CD4-positive, CD25-positive, alpha-beta regulatory T cell (primary cell): ENCODE measurements at regions not wholly inside any gene's neighbourhood (a gene's known extent, or its start where the extent isn't known, plus 50 kb on each side); places are given as distances from the start of the nearest gene placed in this dataset.

Experiments used
- ATAC-seq, 2 donors: fragments of 150-1000 bp; cut with Tn5 transposase; one replicate each; pipeline ENCODE4 v1.10.0; 2021; ENCODE audit warnings: low read depth in 2 of 2, moderate number of reproducible peaks in 2 of 2, moderate library complexity in 1 of 2
- DNase-seq, 3 donors: peaks; one replicate each; pipeline versions ENCODE4 v3.0.0 to v3.0.0-alpha.2; 2012 to 2022; ENCODE audit warnings: mixed read lengths in 1 of 3
- H3K27ac ChIP-seq: one replicate; pipeline ENCODE4 v1.7.0; 2013; ENCODE audit warnings: mild to moderate bottlenecking, low read length; ENCODE audit not compliant: insufficient read depth, poor library complexity, severe bottlenecking
- H3K27me3 ChIP-seq: one replicate; pipeline ENCODE4 v1.7.0; 2013; ENCODE audit warnings: low read length; ENCODE audit not compliant: control insufficient read depth, insufficient read depth
- H3K36me3 ChIP-seq: one replicate; pipeline ENCODE4 v1.7.0; 2013; ENCODE audit warnings: mild to moderate bottlenecking, low read length, moderate library complexity; ENCODE audit not compliant: control insufficient read depth, insufficient read depth
- H3K4me1 ChIP-seq: 2 replicates; pipeline ENCODE4 v1.7.0; 2013; ENCODE audit warnings: mild to moderate bottlenecking, low read length; ENCODE audit not compliant: insufficient read depth, control insufficient read depth, poor library complexity, severe bottlenecking
- H3K4me3 ChIP-seq: one replicate; pipeline ENCODE4 v1.7.0; 2013; ENCODE audit warnings: low read depth, mild to moderate bottlenecking, low read length, moderate library complexity
- H3K9me3 ChIP-seq, 2 experiments: 1 replicate in 1 of 2; 2 replicates in 1 of 2; pipeline ENCODE4 v1.7.0; 2013; ENCODE audit warnings: low read length in 2 of 2, mild to moderate bottlenecking in 1 of 2, moderate library complexity in 1 of 2; ENCODE audit not compliant: control insufficient read depth in 2 of 2
- H3K27ac Mint-ChIP-seq, 3 donors: one replicate each; pipeline ENCODE4 v1.8.0; 2020 to 2022; ENCODE audit warnings: mild to moderate bottlenecking in 3 of 3, mixed read lengths in 3 of 3, moderate library complexity in 2 of 3
- H3K27me3 Mint-ChIP-seq: one replicate; pipeline ENCODE4 v1.8.0; 2022; ENCODE audit warnings: mild to moderate bottlenecking, mixed read lengths
- H3K36me3 Mint-ChIP-seq: one replicate; pipeline ENCODE4 v1.8.0; 2020; ENCODE audit warnings: mixed read lengths
- H3K4me1 Mint-ChIP-seq, 4 donors: one replicate each; pipeline ENCODE4 v1.8.0; 2020 to 2022; ENCODE audit warnings: mixed read lengths in 4 of 4, mild to moderate bottlenecking in 1 of 4
- H3K4me3 Mint-ChIP-seq, 4 donors: one replicate each; pipeline ENCODE4 v1.8.0; 2020 to 2022; ENCODE audit warnings: mild to moderate bottlenecking in 4 of 4, mixed read lengths in 4 of 4, moderate library complexity in 3 of 4
- H3K9me3 Mint-ChIP-seq, 7 donors: one replicate each; pipeline ENCODE4 v1.8.0; 2020 to 2022; ENCODE audit warnings: mixed read lengths in 7 of 7, mild to moderate bottlenecking in 3 of 7, moderate library complexity in 2 of 7

DNA sequence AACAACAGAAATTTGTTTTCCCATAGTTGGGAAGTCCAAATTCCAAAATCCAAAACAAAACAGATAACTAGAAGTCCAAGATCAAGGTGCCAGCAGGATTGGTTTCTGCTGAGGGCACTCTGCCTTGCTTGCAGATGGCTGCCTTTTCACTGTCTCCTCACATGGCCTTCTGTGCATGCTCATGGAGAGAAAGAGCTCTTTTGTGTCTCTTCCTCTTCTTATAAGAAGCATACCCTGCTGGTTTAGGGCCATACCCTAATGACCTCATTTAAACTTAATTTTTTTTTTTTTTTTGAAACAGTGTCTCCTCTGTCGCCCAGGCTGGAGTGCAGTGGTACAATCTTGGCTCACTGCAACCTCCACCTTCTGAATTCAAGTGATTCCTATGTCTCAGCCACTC, 1974.1 kb upstream of the PCDH20 start:
- ATAC-seq (no peak), DNase-seq (no peak)
- Mint-ChIP-seq H3K27ac (no peak overlapping the region), H3K4me1 (no peaks in the 10 kb centered on the region), H3K9me3 (peaks cover 0 to 17% (median 4%) of the 10 kb centered on the region in 7 donors), H3K4me3 (no peak overlapping the region), H3K27me3 (no peaks in the 10 kb centered on the region), H3K36me3 (no peaks in the 10 kb centered on the region)
- Histone ChIP-seq H3K27me3 (no peaks in the 10 kb centered on the region), H3K9me3 (peaks cover 0 to 6% of the 10 kb centered on the region in 2 experiments), H3K4me3 (no peak overlapping the region), H3K27ac (no peak overlapping the region), H3K4me1 (no peaks in the 10 kb centered on the region), H3K36me3 (no peaks in the 10 kb centered on the region)

DNA sequence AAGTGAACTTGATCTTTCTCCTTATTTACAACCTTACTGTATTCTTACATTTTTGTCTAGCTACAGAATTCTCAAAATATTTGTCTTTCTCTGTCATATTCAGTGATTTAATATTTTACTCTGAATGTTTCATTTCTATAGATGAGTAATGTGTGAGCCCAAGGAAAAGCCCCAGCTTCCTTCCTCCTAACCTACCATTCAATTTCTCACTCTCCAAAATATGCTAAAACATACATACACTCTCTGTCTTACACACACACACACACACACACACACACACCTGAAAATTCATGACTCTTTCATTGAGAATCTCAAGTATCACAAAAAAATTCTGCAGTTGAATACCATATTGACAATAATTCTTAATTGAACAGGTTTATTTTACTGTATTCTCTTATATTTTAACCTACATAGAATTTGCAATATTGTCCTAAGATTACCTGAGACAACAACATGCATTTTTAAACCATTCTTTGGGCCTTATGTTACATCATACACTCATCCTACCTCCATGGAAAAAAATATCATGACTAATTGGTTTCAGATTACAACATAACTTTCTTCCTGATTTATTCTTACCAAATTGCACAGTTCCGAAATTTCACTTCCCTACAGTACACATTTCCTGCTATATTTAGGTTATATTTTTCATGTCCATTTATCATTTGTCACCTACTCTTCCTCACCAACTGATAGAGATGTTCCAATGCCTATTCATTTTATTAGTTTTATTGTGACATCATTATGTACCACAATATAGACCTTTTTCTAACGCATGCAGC, 1965.6 kb upstream of the PCDH20 start:
- H3K27ac ChIP-seq: no peak overlapping the region
- H3K27ac Mint-ChIP-seq: no peak overlapping the region
- no peaks in the 10 kb centered on the region for H3K36me3 Mint-ChIP-seq
- H3K4me3 Mint-ChIP-seq: no peak overlapping the region
- no peak for ATAC-seq
- H3K27me3 Mint-ChIP-seq: no peaks in the 10 kb centered on the region
- H3K4me1 ChIP-seq: no peaks in the 10 kb centered on the region
- no peaks in the 10 kb centered on the region for H3K36me3 ChIP-seq
- H3K4me3 ChIP-seq: no peak overlapping the region
- H3K4me1 Mint-ChIP-seq: no peaks in the 10 kb centered on the region
- no peaks in the 10 kb centered on the region for H3K27me3 ChIP-seq
- H3K9me3 ChIP-seq: peaks cover 0 to 6% of the 10 kb centered on the region in 2 experiments
- peaks cover 0 to 27% (median 11%) of the 10 kb centered on the region in 7 donors for H3K9me3 Mint-ChIP-seq
- DNase-seq: no peak

DNA sequence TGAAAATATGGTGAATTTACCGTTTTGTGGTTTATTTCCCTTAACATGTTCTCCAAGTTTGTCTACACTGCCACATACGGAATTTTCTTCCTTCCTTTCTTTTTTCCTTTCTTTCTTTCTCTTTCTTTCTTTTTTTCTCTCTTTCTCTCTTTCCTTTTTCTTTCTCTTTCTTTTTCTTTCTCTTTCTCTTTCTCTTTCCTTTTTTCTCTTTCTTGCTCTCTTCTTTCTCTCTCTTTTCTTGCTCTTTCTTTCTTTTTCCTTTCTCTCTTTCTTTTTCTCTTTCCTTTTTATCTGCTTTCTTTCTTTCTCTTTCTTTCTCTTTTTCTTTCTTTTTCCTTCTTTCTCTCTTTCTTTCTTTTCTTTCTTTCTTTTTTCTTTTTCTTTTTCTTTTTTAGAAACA, 1962.3 kb upstream of the PCDH20 start:
- Mint-ChIP-seq H3K4me1 (no peaks in the 10 kb centered on the region), H3K4me3 (no peak overlapping the region), H3K27ac (peak overlapping the region in 1 of 3 donors; percentile 45), H3K36me3 (no peaks in the 10 kb centered on the region), H3K9me3 (peaks cover 0 to 23% (median 7%) of the 10 kb centered on the region in 7 donors), H3K27me3 (no peaks in the 10 kb centered on the region)
- no peak overlapping the region for H3K4me3 ChIP-seq
- H3K4me1 ChIP-seq: no peaks in the 10 kb centered on the region
- ATAC-seq (no peak), DNase-seq (no peak)
- no peaks in the 10 kb centered on the region for H3K27me3 ChIP-seq
- H3K9me3 ChIP-seq: no peaks in the 10 kb centered on the region
- H3K27ac ChIP-seq: no peak overlapping the region
- no peaks in the 10 kb centered on the region for H3K36me3 ChIP-seq

DNA sequence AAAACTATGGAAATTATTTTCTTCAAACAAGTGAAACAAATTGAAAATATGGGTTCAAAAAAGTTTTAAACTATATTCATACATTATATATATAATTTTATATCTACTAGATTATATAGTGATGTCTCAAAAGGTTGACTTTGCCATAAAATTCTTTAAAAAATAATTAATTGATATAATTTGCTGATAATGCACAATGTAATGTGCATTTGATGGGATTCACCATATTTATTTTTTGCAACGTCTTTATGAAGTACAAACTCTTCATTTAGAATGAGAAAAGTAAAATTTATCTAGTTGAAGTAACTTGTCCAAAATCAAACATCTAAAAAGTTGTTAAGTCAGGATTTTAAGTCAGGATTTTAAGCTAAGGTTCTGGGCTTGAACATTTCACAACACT, 1954.5 kb upstream of the PCDH20 start:
- H3K4me3 Mint-ChIP-seq: no peak overlapping the region
- H3K36me3 Mint-ChIP-seq: no peaks in the 10 kb centered on the region
- H3K27me3 Mint-ChIP-seq: no peaks in the 10 kb centered on the region

DNA sequence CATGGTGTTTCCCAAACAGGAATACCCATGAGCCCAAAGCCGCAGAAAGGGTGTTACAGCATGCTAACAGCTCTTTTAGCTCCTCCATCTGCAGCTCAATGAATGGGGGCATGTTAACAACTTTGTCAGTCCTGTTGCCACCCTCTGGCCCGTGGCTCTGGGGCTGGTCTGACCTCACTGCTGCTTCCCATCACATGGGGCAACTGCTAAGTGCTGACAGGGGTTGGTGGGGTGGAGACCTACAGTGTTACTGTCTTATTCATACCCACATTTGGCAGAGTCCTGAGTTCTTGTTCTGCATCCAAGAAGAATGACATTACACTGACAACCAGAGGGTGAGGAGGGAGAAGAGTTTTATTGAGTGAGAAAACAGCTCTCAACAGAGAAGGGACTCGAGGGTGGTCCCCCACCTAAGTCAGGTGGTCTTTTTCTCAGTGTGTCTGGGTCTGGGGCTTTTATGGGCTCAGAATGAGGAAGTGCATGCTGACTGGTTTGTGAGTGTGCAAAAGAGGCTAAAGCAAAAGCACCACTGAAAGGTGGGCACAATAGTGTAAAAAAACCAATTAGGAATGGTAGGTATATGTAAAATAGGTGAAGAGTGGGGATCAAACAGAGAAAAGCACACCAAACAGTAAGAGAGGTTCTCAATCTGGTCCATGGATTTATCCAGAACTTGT, 1952.0 kb upstream of the PCDH20 start:
- no peak overlapping the region for H3K4me3 Mint-ChIP-seq
- H3K9me3 Mint-ChIP-seq: peaks cover 0 to 21% (median 2%) of the 10 kb centered on the region in 7 donors
- DNase-seq (no peak), ATAC-seq (no peak)
- no peaks in the 10 kb centered on the region for H3K27me3 Mint-ChIP-seq
- Histone ChIP-seq H3K27me3 (no peaks in the 10 kb centered on the region), H3K4me1 (no peaks in the 10 kb centered on the region), H3K27ac (no peak overlapping the region), H3K36me3 (no peaks in the 10 kb centered on the region), H3K4me3 (no peak overlapping the region), H3K9me3 (peaks cover 0 to 4% of the 10 kb centered on the region in 2 experiments)
- no peaks in the 10 kb centered on the region for H3K4me1 Mint-ChIP-seq
- no peak overlapping the region for H3K27ac Mint-ChIP-seq
- no peaks in the 10 kb centered on the region for H3K36me3 Mint-ChIP-seq

More for the DNA sequence above, 1954.5 kb upstream of the PCDH20 start:
- DNase-seq (no peak), ATAC-seq (no peak)
- Histone ChIP-seq H3K36me3 (no peaks in the 10 kb centered on the region), H3K27ac (no peak overlapping the region), H3K4me1 (no peaks in the 10 kb centered on the region), H3K4me3 (no peak overlapping the region), H3K27me3 (no peaks in the 10 kb centered on the region), H3K9me3 (peaks cover 0 to 4% of the 10 kb centered on the region in 2 experiments)
- Mint-ChIP-seq H3K27ac (no peak overlapping the region), H3K9me3 (peaks cover 0 to 26% (median 5%) of the 10 kb centered on the region in 7 donors), H3K4me1 (no peaks in the 10 kb centered on the region)

DNA sequence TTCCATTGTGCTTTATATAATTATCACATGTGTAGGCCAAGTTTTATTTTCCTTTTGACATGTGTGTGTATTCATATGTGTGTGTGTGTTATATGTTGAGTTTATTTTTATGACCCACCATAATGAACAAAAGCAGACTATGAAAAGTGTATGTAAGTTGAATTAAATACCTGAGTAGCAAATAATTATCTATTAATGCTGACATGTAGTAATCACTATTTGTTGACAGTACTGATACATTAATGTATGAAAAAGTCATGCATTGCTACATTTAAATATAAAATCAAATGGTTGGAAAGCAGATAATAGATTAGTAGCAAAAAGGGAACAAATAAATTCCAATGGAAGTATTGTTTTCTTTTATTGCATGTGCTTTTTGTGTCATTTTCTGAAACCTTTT, 1948.5 kb upstream of the PCDH20 start:
- H3K4me3 ChIP-seq: no peak overlapping the region
- H3K36me3 Mint-ChIP-seq: no peaks in the 10 kb centered on the region
- ATAC-seq (no peak), DNase-seq (no peak)
- H3K9me3 Mint-ChIP-seq: peaks cover 0 to 15% (median 0%) of the 10 kb centered on the region in 7 donors
- H3K27ac Mint-ChIP-seq: no peak overlapping the region
- H3K36me3 ChIP-seq: no peaks in the 10 kb centered on the region
- no peaks in the 10 kb centered on the region for H3K27me3 ChIP-seq
- no peaks in the 10 kb centered on the region for H3K9me3 ChIP-seq
- H3K4me1 Mint-ChIP-seq: no peaks in the 10 kb centered on the region
- no peak overlapping the region for H3K27ac ChIP-seq
- no peaks in the 10 kb centered on the region for H3K4me1 ChIP-seq
- H3K27me3 Mint-ChIP-seq: no peaks in the 10 kb centered on the region
- H3K4me3 Mint-ChIP-seq: no peak overlapping the region

DNA sequence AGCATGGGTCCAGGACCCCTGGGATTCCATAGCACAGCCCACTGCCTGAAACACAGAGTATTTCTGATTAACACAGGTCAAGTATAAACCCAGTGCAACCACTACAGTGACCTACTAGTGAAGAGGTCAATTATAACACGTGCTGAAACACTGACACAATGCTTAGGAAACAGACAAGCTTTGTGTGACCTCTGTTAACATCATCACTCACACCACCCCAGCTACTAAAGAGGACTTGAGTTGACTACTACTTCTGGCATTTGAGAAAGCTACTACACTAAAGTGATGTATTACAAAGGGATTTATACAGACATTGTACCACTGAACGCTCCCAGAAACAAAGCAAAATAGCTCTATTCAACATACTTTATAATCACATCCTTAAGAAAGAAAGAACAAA, 1935.9 kb upstream of the PCDH20 start:
- H3K9me3 ChIP-seq: no peaks in the 10 kb centered on the region
- H3K36me3 ChIP-seq: no peaks in the 10 kb centered on the region
- Mint-ChIP-seq H3K27me3 (no peaks in the 10 kb centered on the region), H3K4me3 (no peak overlapping the region), H3K27ac (no peak overlapping the region), H3K36me3 (no peaks in the 10 kb centered on the region), H3K4me1 (no peaks in the 10 kb centered on the region), H3K9me3 (peaks cover 2 to 14% (median 10%) of the 10 kb centered on the region in 7 donors)
- no peak for ATAC-seq
- H3K4me3 ChIP-seq: no peak overlapping the region
- no peaks in the 10 kb centered on the region for H3K4me1 ChIP-seq
- no peak for DNase-seq
- no peak overlapping the region for H3K27ac ChIP-seq
- no peaks in the 10 kb centered on the region for H3K27me3 ChIP-seq

DNA sequence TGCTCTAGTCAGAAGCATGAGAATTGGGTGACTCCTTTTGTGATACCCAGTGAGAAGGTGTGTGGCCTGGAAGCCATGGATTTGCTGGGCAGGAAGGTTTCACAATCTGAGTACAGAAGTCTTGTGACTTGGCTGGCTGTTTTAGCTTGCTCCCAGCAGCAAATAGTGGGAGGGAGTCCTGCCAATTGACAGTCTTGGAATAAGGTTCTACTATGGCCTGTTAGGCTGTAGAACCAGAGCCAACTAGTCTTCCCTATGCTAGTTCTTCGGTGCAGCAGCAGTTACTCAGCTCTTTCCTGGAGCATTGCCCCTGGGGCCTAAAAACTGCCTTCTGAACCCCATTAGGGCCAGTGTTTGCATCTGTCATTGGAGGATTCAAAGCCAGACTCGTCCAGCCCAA, 1935.4 kb upstream of the PCDH20 start:
- Mint-ChIP-seq H3K27ac (no peak overlapping the region), H3K9me3 (peaks cover 2 to 14% (median 11%) of the 10 kb centered on the region in 7 donors), H3K36me3 (no peaks in the 10 kb centered on the region), H3K27me3 (no peaks in the 10 kb centered on the region), H3K4me1 (no peaks in the 10 kb centered on the region), H3K4me3 (no peak overlapping the region)
- DNase-seq (no peak), ATAC-seq (no peak)
- no peak overlapping the region for H3K27ac ChIP-seq
- H3K9me3 ChIP-seq: no peaks in the 10 kb centered on the region
- no peaks in the 10 kb centered on the region for H3K36me3 ChIP-seq
- no peaks in the 10 kb centered on the region for H3K4me1 ChIP-seq
- H3K27me3 ChIP-seq: no peaks in the 10 kb centered on the region
- H3K4me3 ChIP-seq: no peak overlapping the region
